Neural cell (in vitro differentiated cells): ENCODE measurements at regions not wholly inside any gene's neighbourhood (a gene's known extent, or its start where the extent isn't known, plus 50 kb on each side); places are given as distances from the start of the nearest gene placed in this dataset.

Experiments used
- H2AFZ ChIP-seq: fragments of 200-600, 300-800 bp; sonication (generic), shearing (Covaris generic); 2 replicates; pipeline ENCODE4 v1.6.0; 2014; ENCODE audit warnings: low read depth, mild to moderate bottlenecking, antibody characterized with exemption, low read length, moderate library complexity
- H3F3A ChIP-seq: fragments of 200-600 bp; shearing (Covaris generic); 2 replicates; pipeline ENCODE4 v1.6.1; 2016; ENCODE audit warnings: mild to moderate bottlenecking, moderate library complexity, mixed read lengths, antibody characterized with exemption, low read length; ENCODE audit not compliant: insufficient read depth, poor library complexity, severe bottlenecking
- H3K27ac ChIP-seq: fragments of 200-600, 300-800 bp; sonication (generic), shearing (Covaris generic); 2 replicates; pipeline ENCODE4 v1.5.1; 2014; ENCODE audit warnings: mild to moderate bottlenecking, low read length, moderate library complexity
- H3K27me3 ChIP-seq: fragments of 300-800, 200-600 bp; sonication (generic), shearing (Covaris generic); 2 replicates; pipeline ENCODE4 v1.6.0; 2014; ENCODE audit warnings: mild to moderate bottlenecking, low read depth, low read length, moderate library complexity; ENCODE audit not compliant: insufficient read depth
- H3K36me3 ChIP-seq: fragments of 300-800, 200-600 bp; sonication (generic), shearing (Covaris generic); 2 replicates; pipeline ENCODE4 v1.5.1; 2014; ENCODE audit warnings: mild to moderate bottlenecking, antibody characterized with exemption, low read length, moderate library complexity; ENCODE audit not compliant: insufficient read depth
- H3K4me2 ChIP-seq: fragments of 300-800, 200-600 bp; sonication (generic), shearing (Covaris generic); 2 replicates; pipeline ENCODE4 v1.6.0; 2014; ENCODE audit warnings: mild to moderate bottlenecking, low read length
- H3K4me3 ChIP-seq: fragments of 300-800, 200-600 bp; sonication (generic), shearing (Covaris generic); 2 replicates; pipeline ENCODE4 v1.5.1; 2014; ENCODE audit warnings: mild to moderate bottlenecking, low read length, moderate library complexity
- H3K79me2 ChIP-seq: fragments of 200-600 bp; shearing (Covaris generic); replicated peaks from 2 replicates; pipeline ENCODE4 v1.6.0; 2014; ENCODE audit warnings: mild to moderate bottlenecking, low read length, moderate library complexity; ENCODE audit not compliant: insufficient read depth
- H3K9ac ChIP-seq: fragments of 300-800, 200-600 bp; sonication (generic), shearing (Covaris generic); 2 replicates; pipeline ENCODE4 v1.6.1; 2016; ENCODE audit warnings: mild to moderate bottlenecking, low read length, mixed read lengths
- H3K9me2 ChIP-seq: fragments of 200-600 bp; shearing (Covaris generic); 2 replicates; pipeline ENCODE4 v1.6.1; 2016; ENCODE audit warnings: mild to moderate bottlenecking, low read length, mixed read lengths; ENCODE audit not compliant: insufficient read depth
- H3K9me3 ChIP-seq: fragments of 200-600, 300-800 bp; sonication (generic), shearing (Covaris generic); 2 replicates; pipeline ENCODE4 v1.6.1; 2016; ENCODE audit warnings: mild to moderate bottlenecking, mixed run types, low read length, moderate library complexity, mixed read lengths
- H4K20me1 ChIP-seq: fragments of 200-600 bp; shearing (Covaris generic); 2 replicates; pipeline ENCODE4 v1.6.1; 2016; ENCODE audit warnings: mild to moderate bottlenecking, mixed run types; ENCODE audit not compliant: insufficient read depth
- EP300 ChIP-seq: fragments of 450-650 bp; conservative IDR thresholded peaks from 2 replicates; pipeline ENCODE4 v1.6.1; 2014; ENCODE audit warnings: antibody characterized with exemption, mild to moderate bottlenecking, moderate library complexity; ENCODE audit not compliant: poor library complexity, severe bottlenecking
- EZH2 ChIP-seq: fragments of 200-600, 300-800 bp; shearing (Covaris generic), sonication (generic); IDR thresholded peaks from 2 replicates; pipeline ENCODE4 v1.6.1; 2014; ENCODE audit warnings: antibody characterized with exemption, low read length, borderline replicate concordance, mild to moderate bottlenecking; ENCODE audit not compliant: insufficient read depth, poor library complexity, severe bottlenecking
- MXI1 ChIP-seq: fragments of 450-650 bp; conservative IDR thresholded peaks from 2 replicates; pipeline ENCODE4 v1.6.1; 2014; ENCODE audit warnings: antibody characterized with exemption, mild to moderate bottlenecking; ENCODE audit not compliant: poor library complexity, severe bottlenecking
- POLR2AphosphoS5 ChIP-seq: IDR thresholded peaks from 2 replicates; pipeline ENCODE4 v1.6.1; 2012
- RAD21 ChIP-seq: fragments of 450-650 bp; conservative IDR thresholded peaks from 2 replicates; pipeline ENCODE4 v1.6.1; 2014; ENCODE audit warnings: antibody characterized with exemption, mild to moderate bottlenecking, moderate library complexity
- SMC3 ChIP-seq: fragments of 450-650 bp; conservative IDR thresholded peaks from 2 replicates; pipeline ENCODE4 v1.6.1; 2014; ENCODE audit warnings: antibody characterized with exemption, mild to moderate bottlenecking, moderate library complexity; ENCODE audit not compliant: poor library complexity
- TAF1 ChIP-seq: IDR thresholded peaks from 2 replicates; pipeline ENCODE4 v1.6.1; 2012; ENCODE audit warnings: low read depth
- TF ChIP-seq, protein P1 (sequence below): fragments of 450-650 bp; IDR thresholded peaks from 2 replicates; pipeline ENCODE4 v1.5.1; 2014; ENCODE audit warnings: antibody characterized with exemption, mild to moderate bottlenecking, moderate library complexity; ENCODE audit not compliant: poor library complexity, severe bottlenecking
- TF ChIP-seq, protein P2 (sequence below): IDR thresholded peaks from 2 replicates; pipeline ENCODE4 v1.6.1; 2012; ENCODE audit warnings: borderline replicate concordance

DNA sequence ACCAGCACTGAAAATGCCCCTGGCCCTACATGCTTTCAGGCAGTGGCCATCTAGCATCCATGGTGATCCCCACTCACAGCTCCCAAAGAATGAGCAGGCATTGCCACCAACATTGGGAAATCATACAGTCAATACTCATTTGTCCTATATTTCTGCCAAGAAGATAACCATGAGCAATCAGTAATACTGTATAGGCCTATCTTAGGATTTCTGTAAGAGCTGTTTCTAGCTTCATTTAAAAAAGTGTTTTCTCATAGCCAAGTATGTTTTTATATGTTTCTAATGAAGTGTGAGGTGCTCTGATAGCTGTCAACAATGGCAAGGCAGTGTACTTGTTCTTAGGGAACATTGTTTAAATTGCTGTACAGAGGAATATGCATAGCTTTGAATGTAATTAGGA lies 428.7 kb downstream of the FGF9 start:
- no peaks in the 10 kb centered on the region for H3K36me3 ChIP-seq
- H3F3A ChIP-seq = no peaks in the 10 kb centered on the region
- H3K27ac ChIP-seq = no peak overlapping the region
- H4K20me1 ChIP-seq = no peaks in the 10 kb centered on the region
- H3K9me2 ChIP-seq = no peaks in the 10 kb centered on the region
- no peak overlapping the region for H3K4me3 ChIP-seq
- no peaks in the 10 kb centered on the region for H3K27me3 ChIP-seq
- no peaks in the 10 kb centered on the region for H3K79me2 ChIP-seq
- peaks cover 3% of the 10 kb centered on the region for H3K9me3 ChIP-seq
- no peak overlapping the region for H3K4me2 ChIP-seq
- no peak overlapping the region for H3K9ac ChIP-seq
- TF ChIP-seq EP300 = no peak
- no peak for TF ChIP-seq MXI1
- no peak for TF ChIP-seq POLR2AphosphoS5
- no peak for TF ChIP-seq TAF1
- TF ChIP-seq, protein P1, sequence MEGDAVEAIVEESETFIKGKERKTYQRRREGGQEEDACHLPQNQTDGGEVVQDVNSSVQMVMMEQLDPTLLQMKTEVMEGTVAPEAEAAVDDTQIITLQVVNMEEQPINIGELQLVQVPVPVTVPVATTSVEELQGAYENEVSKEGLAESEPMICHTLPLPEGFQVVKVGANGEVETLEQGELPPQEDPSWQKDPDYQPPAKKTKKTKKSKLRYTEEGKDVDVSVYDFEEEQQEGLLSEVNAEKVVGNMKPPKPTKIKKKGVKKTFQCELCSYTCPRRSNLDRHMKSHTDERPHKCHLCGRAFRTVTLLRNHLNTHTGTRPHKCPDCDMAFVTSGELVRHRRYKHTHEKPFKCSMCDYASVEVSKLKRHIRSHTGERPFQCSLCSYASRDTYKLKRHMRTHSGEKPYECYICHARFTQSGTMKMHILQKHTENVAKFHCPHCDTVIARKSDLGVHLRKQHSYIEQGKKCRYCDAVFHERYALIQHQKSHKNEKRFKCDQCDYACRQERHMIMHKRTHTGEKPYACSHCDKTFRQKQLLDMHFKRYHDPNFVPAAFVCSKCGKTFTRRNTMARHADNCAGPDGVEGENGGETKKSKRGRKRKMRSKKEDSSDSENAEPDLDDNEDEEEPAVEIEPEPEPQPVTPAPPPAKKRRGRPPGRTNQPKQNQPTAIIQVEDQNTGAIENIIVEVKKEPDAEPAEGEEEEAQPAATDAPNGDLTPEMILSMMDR = no peak
- no peak for TF ChIP-seq SMC3
- no peak for TF ChIP-seq RAD21
- TF ChIP-seq, protein P2, sequence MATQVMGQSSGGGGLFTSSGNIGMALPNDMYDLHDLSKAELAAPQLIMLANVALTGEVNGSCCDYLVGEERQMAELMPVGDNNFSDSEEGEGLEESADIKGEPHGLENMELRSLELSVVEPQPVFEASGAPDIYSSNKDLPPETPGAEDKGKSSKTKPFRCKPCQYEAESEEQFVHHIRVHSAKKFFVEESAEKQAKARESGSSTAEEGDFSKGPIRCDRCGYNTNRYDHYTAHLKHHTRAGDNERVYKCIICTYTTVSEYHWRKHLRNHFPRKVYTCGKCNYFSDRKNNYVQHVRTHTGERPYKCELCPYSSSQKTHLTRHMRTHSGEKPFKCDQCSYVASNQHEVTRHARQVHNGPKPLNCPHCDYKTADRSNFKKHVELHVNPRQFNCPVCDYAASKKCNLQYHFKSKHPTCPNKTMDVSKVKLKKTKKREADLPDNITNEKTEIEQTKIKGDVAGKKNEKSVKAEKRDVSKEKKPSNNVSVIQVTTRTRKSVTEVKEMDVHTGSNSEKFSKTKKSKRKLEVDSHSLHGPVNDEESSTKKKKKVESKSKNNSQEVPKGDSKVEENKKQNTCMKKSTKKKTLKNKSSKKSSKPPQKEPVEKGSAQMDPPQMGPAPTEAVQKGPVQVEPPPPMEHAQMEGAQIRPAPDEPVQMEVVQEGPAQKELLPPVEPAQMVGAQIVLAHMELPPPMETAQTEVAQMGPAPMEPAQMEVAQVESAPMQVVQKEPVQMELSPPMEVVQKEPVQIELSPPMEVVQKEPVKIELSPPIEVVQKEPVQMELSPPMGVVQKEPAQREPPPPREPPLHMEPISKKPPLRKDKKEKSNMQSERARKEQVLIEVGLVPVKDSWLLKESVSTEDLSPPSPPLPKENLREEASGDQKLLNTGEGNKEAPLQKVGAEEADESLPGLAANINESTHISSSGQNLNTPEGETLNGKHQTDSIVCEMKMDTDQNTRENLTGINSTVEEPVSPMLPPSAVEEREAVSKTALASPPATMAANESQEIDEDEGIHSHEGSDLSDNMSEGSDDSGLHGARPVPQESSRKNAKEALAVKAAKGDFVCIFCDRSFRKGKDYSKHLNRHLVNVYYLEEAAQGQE = no peak
- no peak for TF ChIP-seq EZH2
- no peak overlapping the region for H2AFZ ChIP-seq

DNA sequence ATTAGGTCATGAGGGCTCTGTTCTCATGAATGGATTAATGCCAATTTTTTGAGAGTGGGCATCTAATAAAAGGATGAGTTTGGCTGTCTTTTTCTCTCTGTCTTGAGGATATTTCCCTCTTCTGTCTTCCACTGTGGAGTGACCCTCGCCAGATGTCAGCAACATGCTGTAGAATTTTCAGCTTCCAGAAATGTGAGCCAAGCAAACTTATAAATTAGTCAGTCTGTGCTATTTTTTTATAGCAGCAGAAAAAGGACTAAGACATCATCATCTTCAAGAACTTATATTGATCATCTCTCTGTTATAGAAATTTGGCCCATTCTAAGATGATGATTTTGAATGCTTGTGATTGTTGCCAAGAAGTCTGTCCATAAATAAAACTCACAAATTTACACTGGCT lies 431.4 kb downstream of the FGF9 start:
- no peak for TF ChIP-seq EP300
- no peak for TF ChIP-seq MXI1
- TF ChIP-seq TAF1 = no peak
- TF ChIP-seq, protein P1 = no peak
- TF ChIP-seq SMC3 = no peak
- no peak for TF ChIP-seq POLR2AphosphoS5
- TF ChIP-seq RAD21 = no peak
- TF ChIP-seq, protein P2 = no peak
- no peak for TF ChIP-seq EZH2
- Histone ChIP-seq H3K9me3 (peaks cover 3% of the 10 kb centered on the region), H4K20me1 (no peaks in the 10 kb centered on the region), H3K79me2 (no peaks in the 10 kb centered on the region), H3K27ac (no peak overlapping the region), H3K4me2 (no peak overlapping the region), H3K9ac (no peak overlapping the region), H3K4me3 (no peak overlapping the region), H3K27me3 (no peaks in the 10 kb centered on the region), H3K36me3 (no peaks in the 10 kb centered on the region), H3K9me2 (no peaks in the 10 kb centered on the region), H2AFZ (no peak overlapping the region), H3F3A (no peaks in the 10 kb centered on the region)
